NB4 (cell line): ENCODE measurements at regions not wholly inside any gene's neighbourhood (a gene's known extent, or its start where the extent isn't known, plus 50 kb on each side); places are given as distances from the start of the nearest gene placed in this dataset.

Experiments
- CTCF ChIP-seq: IDR thresholded peaks from one replicate; pipeline ENCODE4 v1.5.1; 2012; ENCODE audit warnings: low read depth, low read length
- POLR2A ChIP-seq: IDR thresholded peaks from 2 replicates; pipeline ENCODE4 v1.6.1; 2011; ENCODE audit warnings: mild to moderate bottlenecking; ENCODE audit not compliant: insufficient read length; ENCODE audit errors: extremely low read depth

- TF ChIP-seq CTCF (no peak), POLR2A (no peak)
These were observed 231.7 kb downstream of the SPRY1 start for GRCh38 chr4:123628288-123628687.
